ENCODE measurements at regions not wholly inside any gene's neighbourhood (a gene's known extent, or its start where the extent isn't known, plus 50 kb on each side); places are given as distances from the start of the nearest gene placed in this dataset.

GRCh38 chr6:141677598-141678211 is 455.0 kb upstream of the GJE1 start:
- no peak for DNase-seq

GRCh38 chr6:141675957-141676356 is 456.8 kb upstream of the GJE1 start:
- peak; percentile 13 for DNase-seq

- DNase-seq: no peak
Measured at GRCh38 chr6:141669141-141669540, 463.6 kb upstream of the GJE1 start.

GRCh38 chr6:141667580-141668309 is 465.0 kb upstream of the GJE1 start:
- no peak for DNase-seq

GRCh38 chr6:141666187-141666586 is 466.5 kb upstream of the GJE1 start:
- no peak for DNase-seq

- DNase-seq: no peak
Measured at GRCh38 chr6:141664744-141665143, 468.0 kb upstream of the GJE1 start.

GRCh38 chr6:141659582-141659981 is 473.1 kb upstream of the GJE1 start:
- DNase-seq: no peak

GRCh38 chr6:141658696-141659095 is 474.0 kb upstream of the GJE1 start:
- DNase-seq: no peak

GRCh38 chr6:141657812-141658211 is 474.9 kb upstream of the GJE1 start:
- no peak for DNase-seq

- DNase-seq: no peak
Measured at GRCh38 chr6:141653590-141653989, 479.1 kb upstream of the GJE1 start.

- DNase-seq: no peak
Measured at GRCh38 chr6:141641951-141642350, 490.8 kb upstream of the GJE1 start.

GRCh38 chr6:141641406-141641805 is 491.3 kb upstream of the GJE1 start:
- no peak for DNase-seq

- DNase-seq: no peak
Measured at GRCh38 chr6:141635621-141636020, 497.1 kb upstream of the GJE1 start.

- DNase-seq: no peak
Measured at GRCh38 chr6:141634269-141634668, 498.5 kb upstream of the GJE1 start.

GRCh38 chr6:141624301-141624700 is 508.4 kb upstream of the GJE1 start:
- no peak for DNase-seq

GRCh38 chr6:141618180-141618581 is 514.5 kb upstream of the GJE1 start:
- no peak for DNase-seq

GRCh38 chr6:141610741-141611140 is 522.0 kb upstream of the GJE1 start:
- DNase-seq: no peak

- DNase-seq: no peak
Measured at GRCh38 chr6:141607956-141608355, 524.8 kb upstream of the GJE1 start.

- DNase-seq: no peak
Measured at GRCh38 chr6:141598487-141598886, 534.2 kb upstream of the GJE1 start.

- no peak for DNase-seq
Measured at GRCh38 chr6:141594874-141595273, 537.9 kb upstream of the GJE1 start.

GRCh38 chr6:141593311-141593710 is 539.4 kb upstream of the GJE1 start:
- no peak for DNase-seq

GRCh38 chr6:141587482-141588266 is 545.1 kb upstream of the GJE1 start:
- DNase-seq: no peak

GRCh38 chr6:141580988-141581552 is 551.7 kb upstream of the GJE1 start:
- no peak for DNase-seq
